Smooth muscle cell (in vitro differentiated cells): ENCODE measurements at regions not wholly inside any gene's neighbourhood (a gene's known extent, or its start where the extent isn't known, plus 50 kb on each side); places are given as distances from the start of the nearest gene placed in this dataset.

Experiments
- DNase-seq: peaks from one replicate; lab custom pipeline; 2025; ENCODE audit not compliant: unreplicated experiment; lab: John Stamatoyannopoulos, UW
- H2AFZ ChIP-seq: fragments of 200-600 bp; sonication (generic); 2 replicates; pipeline ENCODE4 v1.6.0; 2016; ENCODE audit warnings: antibody characterized with exemption, low read depth, mild to moderate bottlenecking
- H3F3A ChIP-seq: fragments of 200-600 bp; sonication (generic); 2 replicates; pipeline ENCODE4 v1.6.0; 2017; ENCODE audit warnings: antibody characterized with exemption, low read depth
- H3K27ac ChIP-seq: fragments of 200-600 bp; sonication (generic); 2 replicates; pipeline ENCODE4 v1.5.1; 2016; ENCODE audit warnings: low read depth, mild to moderate bottlenecking
- H3K27me3 ChIP-seq: fragments of 200-600 bp; sonication (generic); 2 replicates; pipeline ENCODE4 v1.6.1; 2016; ENCODE audit warnings: low read depth, mild to moderate bottlenecking
- H3K36me3 ChIP-seq: fragments of 200-600 bp; sonication (generic); 2 replicates; pipeline ENCODE4 v1.5.1; 2016; ENCODE audit warnings: low read depth
- H3K4me1 ChIP-seq: fragments of 200-600 bp; sonication (generic); 2 replicates; pipeline ENCODE4 v1.5.1; 2016; ENCODE audit warnings: low read depth
- H3K4me2 ChIP-seq: fragments of 200-600 bp; sonication (generic); 2 replicates; pipeline ENCODE4 v1.6.0; 2016; ENCODE audit warnings: mild to moderate bottlenecking
- H3K4me3 ChIP-seq: fragments of 200-600 bp; sonication (generic); 2 replicates; pipeline ENCODE4 v1.5.1; 2016; ENCODE audit warnings: mild to moderate bottlenecking
- H3K79me2 ChIP-seq: fragments of 200-600 bp; sonication (generic); 2 replicates; pipeline ENCODE4 v1.6.0; 2016; ENCODE audit warnings: low read depth, mild to moderate bottlenecking
- H3K9ac ChIP-seq: fragments of 200-600 bp; sonication (generic); 2 replicates; pipeline ENCODE4 v1.6.0; 2016; ENCODE audit warnings: low read depth
- H3K9me3 ChIP-seq: fragments of 200-600 bp; sonication (generic); replicated peaks from 2 replicates; pipeline ENCODE4 v1.5.1; 2016; ENCODE audit warnings: low read depth
- H4K20me1 ChIP-seq: fragments of 200-600 bp; sonication (generic); 2 replicates; pipeline ENCODE4 v1.6.0; 2016; ENCODE audit warnings: low read depth
- WGBS: methylation state at CpG from one replicate; pipeline ENCODE4 v1.1.7; 2016; ENCODE audit warnings: low lambda C conversion rate; 5-methylcytosine and 5-hydroxymethylcytosine counted together
- TF ChIP-seq, protein P1 (sequence below): fragments of 200-600 bp; sonication (generic); IDR thresholded peaks from 2 replicates; pipeline ENCODE4 v1.5.1; 2017; ENCODE audit warnings: borderline replicate concordance, mild to moderate bottlenecking, antibody characterized with exemption; ENCODE audit not compliant: insufficient read depth, poor library complexity, severe bottlenecking

DNA sequence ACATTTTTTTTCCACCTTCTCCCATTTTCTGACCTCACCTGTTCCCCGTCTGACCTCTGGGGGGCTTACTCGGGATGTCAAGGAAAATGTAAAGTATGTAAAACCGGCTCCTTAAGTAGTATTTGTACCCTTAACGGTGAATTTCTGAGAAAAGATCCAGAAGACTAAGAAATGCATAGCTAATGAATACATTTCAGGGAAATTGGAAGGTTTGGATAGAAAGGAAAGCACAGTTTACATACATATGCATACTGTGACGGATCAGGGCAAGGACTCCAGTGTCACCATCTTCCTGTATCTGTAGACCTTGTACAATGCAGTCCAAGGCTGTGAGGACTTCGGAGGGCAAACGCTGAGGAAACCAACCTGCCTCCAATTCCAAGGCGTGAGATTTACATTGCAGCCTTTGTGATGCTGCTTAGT lies 2185.9 kb upstream of the TENM3 start:
- no peak overlapping the region for H3K9ac ChIP-seq
- 2% methylated on average over 8 of the region's 8 CpGs for WGBS
- TF ChIP-seq, protein P1, sequence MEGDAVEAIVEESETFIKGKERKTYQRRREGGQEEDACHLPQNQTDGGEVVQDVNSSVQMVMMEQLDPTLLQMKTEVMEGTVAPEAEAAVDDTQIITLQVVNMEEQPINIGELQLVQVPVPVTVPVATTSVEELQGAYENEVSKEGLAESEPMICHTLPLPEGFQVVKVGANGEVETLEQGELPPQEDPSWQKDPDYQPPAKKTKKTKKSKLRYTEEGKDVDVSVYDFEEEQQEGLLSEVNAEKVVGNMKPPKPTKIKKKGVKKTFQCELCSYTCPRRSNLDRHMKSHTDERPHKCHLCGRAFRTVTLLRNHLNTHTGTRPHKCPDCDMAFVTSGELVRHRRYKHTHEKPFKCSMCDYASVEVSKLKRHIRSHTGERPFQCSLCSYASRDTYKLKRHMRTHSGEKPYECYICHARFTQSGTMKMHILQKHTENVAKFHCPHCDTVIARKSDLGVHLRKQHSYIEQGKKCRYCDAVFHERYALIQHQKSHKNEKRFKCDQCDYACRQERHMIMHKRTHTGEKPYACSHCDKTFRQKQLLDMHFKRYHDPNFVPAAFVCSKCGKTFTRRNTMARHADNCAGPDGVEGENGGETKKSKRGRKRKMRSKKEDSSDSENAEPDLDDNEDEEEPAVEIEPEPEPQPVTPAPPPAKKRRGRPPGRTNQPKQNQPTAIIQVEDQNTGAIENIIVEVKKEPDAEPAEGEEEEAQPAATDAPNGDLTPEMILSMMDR: no peak
- peaks cover 86% of the 10 kb centered on the region for H3K27me3 ChIP-seq
- H3K79me2 ChIP-seq: no peaks in the 10 kb centered on the region
- no peaks in the 10 kb centered on the region for H4K20me1 ChIP-seq
- no peaks in the 10 kb centered on the region for H3K36me3 ChIP-seq
- no peaks in the 10 kb centered on the region for H3F3A ChIP-seq
- H3K27ac ChIP-seq: no peak overlapping the region
- no peak overlapping the region for H2AFZ ChIP-seq
- H3K4me3 ChIP-seq: peak overlapping the region; percentile 68
- H3K4me2 ChIP-seq: peak overlapping the region; percentile 96
- H3K4me1 ChIP-seq: peaks cover 8% of the 10 kb centered on the region
- H3K9me3 ChIP-seq: no peaks in the 10 kb centered on the region
- no peak for DNase-seq

DNA sequence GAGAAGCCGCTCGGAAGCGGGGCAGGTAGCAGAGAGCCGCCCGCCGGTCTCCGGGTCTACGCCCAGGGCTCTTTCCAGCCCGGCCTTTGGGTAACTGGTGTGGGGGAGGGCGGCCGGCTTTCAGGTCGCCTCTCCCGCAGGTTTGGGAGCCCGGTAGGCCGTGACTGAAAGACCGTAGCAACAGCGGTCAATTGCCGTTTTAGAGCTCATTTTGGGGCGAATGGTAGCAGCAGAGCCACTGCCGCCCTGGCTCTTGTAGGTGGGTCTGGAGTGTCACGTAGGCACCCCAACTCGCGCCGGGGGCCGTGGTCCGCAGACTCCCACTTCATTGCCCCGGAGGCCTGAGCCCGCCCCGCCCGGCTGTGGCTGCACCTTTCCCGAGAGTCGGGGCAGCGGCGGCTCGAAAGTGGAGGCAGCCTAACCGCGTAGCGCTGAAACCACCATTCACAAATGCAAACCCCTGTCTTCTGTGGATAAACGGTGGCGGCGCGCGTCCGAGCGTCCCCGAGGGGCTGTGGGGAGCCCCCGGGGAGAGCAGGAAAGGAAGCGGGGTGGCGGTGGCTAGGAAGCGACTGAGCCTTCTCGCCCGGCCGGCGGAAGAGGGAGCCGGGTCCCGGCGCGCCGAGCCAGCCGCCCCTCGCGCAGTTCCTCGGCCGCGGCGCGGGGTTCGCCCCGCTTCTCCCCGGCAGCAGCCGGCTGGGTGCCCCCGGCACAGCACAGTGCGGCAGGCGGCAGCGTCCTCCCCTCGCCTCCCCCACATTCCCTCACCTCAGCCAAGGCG lies 2185.1 kb upstream of the TENM3 start:
- Histone ChIP-seq H3K9me3 (no peaks in the 10 kb centered on the region), H3K9ac (no peak overlapping the region)

DNA sequence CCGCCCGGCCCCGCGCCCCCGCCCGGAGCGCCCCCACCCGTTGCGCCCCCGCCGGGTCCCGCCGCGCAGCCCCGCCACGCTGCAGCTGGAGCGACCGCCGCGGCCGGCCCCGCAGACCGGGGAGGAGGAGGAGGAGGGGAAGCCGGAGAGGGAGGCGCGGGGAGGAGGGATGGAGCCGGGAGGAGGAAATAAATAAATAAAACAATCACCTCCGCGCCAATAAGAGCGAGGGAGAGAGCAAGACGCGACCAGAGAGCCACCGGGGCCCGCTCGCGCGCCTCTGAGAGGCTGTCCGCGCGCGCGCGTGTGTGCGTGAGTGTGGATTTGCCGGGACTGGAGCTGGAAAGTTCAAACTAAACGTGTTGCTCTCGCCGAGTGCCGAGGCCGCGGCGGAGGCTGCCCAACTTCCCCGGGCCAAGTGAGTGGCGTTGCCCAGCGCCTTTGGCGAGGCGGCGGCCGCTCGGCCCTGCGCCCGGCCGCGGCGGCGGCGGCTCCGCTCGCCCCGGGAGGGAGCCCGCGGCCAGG lies 2184.4 kb upstream of the TENM3 start:
- Histone ChIP-seq H3K4me3 (peak overlapping the region; percentile 68), H3K79me2 (no peaks in the 10 kb centered on the region), H3K9ac (no peak overlapping the region), H3K27me3 (peaks cover 98% of the 10 kb centered on the region), H3K4me1 (peaks cover 8% of the 10 kb centered on the region), H2AFZ (peak overlapping the region; percentile 91), H3F3A (no peaks in the 10 kb centered on the region), H3K36me3 (no peaks in the 10 kb centered on the region), H3K9me3 (no peaks in the 10 kb centered on the region), H3K27ac (no peak overlapping the region), H3K4me2 (peak overlapping the region; percentile 96), H4K20me1 (no peaks in the 10 kb centered on the region)
- TF ChIP-seq, protein P1: no peak
- WGBS: 0% methylated on average over 43 of the region's 72 CpGs
- peak; percentile 7 for DNase-seq

More for the DNA sequence above, 2185.1 kb upstream of the TENM3 start:
- Histone ChIP-seq H3K4me3 (peak overlapping the region; percentile 68), H3K4me2 (peak overlapping the region; percentile 96), H3K27me3 (peaks cover 94% of the 10 kb centered on the region), H3K27ac (no peak overlapping the region), H3K4me1 (peaks cover 8% of the 10 kb centered on the region), H2AFZ (peak overlapping the region; percentile 86), H4K20me1 (no peaks in the 10 kb centered on the region), H3K79me2 (no peaks in the 10 kb centered on the region), H3K36me3 (no peaks in the 10 kb centered on the region), H3F3A (no peaks in the 10 kb centered on the region)
- TF ChIP-seq, protein P1: no peak
- DNase-seq: no peak
- 2% methylated on average over 53 of the region's 77 CpGs for WGBS
